Chondrocyte (in vitro differentiated cells): ENCODE measurements at regions not wholly inside any gene's neighbourhood (a gene's known extent, or its start where the extent isn't known, plus 50 kb on each side); places are given as distances from the start of the nearest gene placed in this dataset.

Experiments used
- DNase-seq: peaks from one replicate; pipeline ENCODE4 v3.0.0; 2021; ENCODE audit warnings: mixed read lengths, low spot score
- H3K27ac Mint-ChIP-seq: one replicate; pipeline ENCODE4 v1.8.0; 2021; ENCODE audit warnings: mild to moderate bottlenecking, moderate library complexity, mixed read lengths; ENCODE audit not compliant: unreplicated experiment
- H3K27me3 Mint-ChIP-seq: 2 replicates; pipeline ENCODE4 v1.8.0; 2021; ENCODE audit warnings: low read depth, mixed read lengths
- H3K36me3 Mint-ChIP-seq: 2 replicates; pipeline ENCODE4 v1.8.0; 2021; ENCODE audit warnings: low read depth, mixed read lengths
- H3K4me1 Mint-ChIP-seq: 2 replicates; pipeline ENCODE4 v1.8.0; 2021; ENCODE audit warnings: low read depth, mild to moderate bottlenecking, mixed read lengths
- H3K4me3 Mint-ChIP-seq: one replicate; pipeline ENCODE4 v1.8.0; 2021; ENCODE audit warnings: mild to moderate bottlenecking, moderate library complexity, mixed read lengths; ENCODE audit not compliant: unreplicated experiment
- H3K9me3 Mint-ChIP-seq: 2 replicates; pipeline ENCODE4 v1.8.0; 2021; ENCODE audit warnings: low read depth, mixed read lengths
- TF ChIP-seq, protein P1 (sequence below): fragments of 200-600 bp; sonication (generic); IDR thresholded peaks from 2 replicates; pipeline ENCODE4 v1.5.0; 2021; ENCODE audit warnings: antibody characterized with exemption, mild to moderate bottlenecking, moderate library complexity

DNA sequence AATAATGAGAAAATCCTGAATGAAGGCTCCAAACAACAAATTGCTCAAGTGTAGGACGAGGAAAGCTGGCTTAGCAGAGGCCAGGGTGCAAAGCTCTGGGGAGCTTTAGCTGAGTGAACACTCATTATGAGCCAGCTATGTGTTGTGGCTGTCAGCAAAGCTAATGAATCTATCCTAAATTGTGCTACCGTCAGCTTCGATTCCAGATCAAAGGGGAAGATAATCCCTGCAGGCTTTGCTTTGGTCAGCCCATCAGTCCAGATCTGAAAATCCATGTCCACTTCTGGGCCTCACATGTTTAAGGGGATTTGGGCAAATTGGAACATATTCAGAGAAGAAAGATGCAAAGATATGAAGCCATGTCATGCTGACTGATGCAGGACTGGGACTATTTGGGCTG is 180.9 kb upstream of the ZBED5 start:
- no peak for DNase-seq
- H3K27ac Mint-ChIP-seq: no peak overlapping the region
- H3K36me3 Mint-ChIP-seq: no peaks in the 10 kb centered on the region
- H3K4me3 Mint-ChIP-seq: no peak overlapping the region
- H3K27me3 Mint-ChIP-seq: no peaks in the 10 kb centered on the region
- H3K9me3 Mint-ChIP-seq: no peaks in the 10 kb centered on the region
- H3K4me1 Mint-ChIP-seq: peaks cover 28% of the 10 kb centered on the region
- TF ChIP-seq, protein P1, sequence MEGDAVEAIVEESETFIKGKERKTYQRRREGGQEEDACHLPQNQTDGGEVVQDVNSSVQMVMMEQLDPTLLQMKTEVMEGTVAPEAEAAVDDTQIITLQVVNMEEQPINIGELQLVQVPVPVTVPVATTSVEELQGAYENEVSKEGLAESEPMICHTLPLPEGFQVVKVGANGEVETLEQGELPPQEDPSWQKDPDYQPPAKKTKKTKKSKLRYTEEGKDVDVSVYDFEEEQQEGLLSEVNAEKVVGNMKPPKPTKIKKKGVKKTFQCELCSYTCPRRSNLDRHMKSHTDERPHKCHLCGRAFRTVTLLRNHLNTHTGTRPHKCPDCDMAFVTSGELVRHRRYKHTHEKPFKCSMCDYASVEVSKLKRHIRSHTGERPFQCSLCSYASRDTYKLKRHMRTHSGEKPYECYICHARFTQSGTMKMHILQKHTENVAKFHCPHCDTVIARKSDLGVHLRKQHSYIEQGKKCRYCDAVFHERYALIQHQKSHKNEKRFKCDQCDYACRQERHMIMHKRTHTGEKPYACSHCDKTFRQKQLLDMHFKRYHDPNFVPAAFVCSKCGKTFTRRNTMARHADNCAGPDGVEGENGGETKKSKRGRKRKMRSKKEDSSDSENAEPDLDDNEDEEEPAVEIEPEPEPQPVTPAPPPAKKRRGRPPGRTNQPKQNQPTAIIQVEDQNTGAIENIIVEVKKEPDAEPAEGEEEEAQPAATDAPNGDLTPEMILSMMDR: no peak

DNA sequence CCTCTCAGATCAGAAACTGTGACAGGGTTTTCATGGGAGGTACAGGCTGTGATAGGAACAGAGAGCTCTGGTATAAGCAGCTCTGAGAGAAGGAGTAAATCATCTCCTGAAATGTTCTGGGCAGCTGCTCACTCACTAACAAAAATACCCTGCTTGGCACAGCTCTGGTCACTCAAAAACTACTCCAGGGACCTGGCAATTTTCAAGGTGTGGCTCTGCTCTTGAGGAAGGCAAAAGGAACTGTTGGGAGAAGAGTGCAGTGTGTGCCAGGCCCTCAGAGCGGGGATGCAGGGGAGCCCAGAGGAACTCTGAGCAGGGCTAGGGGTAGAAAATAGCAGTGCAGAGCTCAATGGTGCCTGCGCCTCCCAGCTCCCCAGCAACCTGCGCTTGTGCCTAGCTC is 180.5 kb upstream of the ZBED5 start:
- H3K27ac Mint-ChIP-seq: no peak overlapping the region
- no peaks in the 10 kb centered on the region for H3K9me3 Mint-ChIP-seq
- H3K27me3 Mint-ChIP-seq: no peaks in the 10 kb centered on the region
- no peaks in the 10 kb centered on the region for H3K36me3 Mint-ChIP-seq
- H3K4me1 Mint-ChIP-seq: peaks cover 30% of the 10 kb centered on the region
- DNase-seq: no peak
- no peak overlapping the region for H3K4me3 Mint-ChIP-seq
- TF ChIP-seq, protein P1: no peak

GRCh38 chr11:11036848-11037732 is 179.2 kb upstream of the ZBED5 start:
- Mint-ChIP-seq H3K27me3 (no peaks in the 10 kb centered on the region), H3K36me3 (no peaks in the 10 kb centered on the region), H3K4me1 (peaks cover 37% of the 10 kb centered on the region), H3K9me3 (no peaks in the 10 kb centered on the region), H3K27ac (no peak overlapping the region), H3K4me3 (no peak overlapping the region)
- TF ChIP-seq, protein P1: peak; percentile 86
- DNase-seq: no peak

- Mint-ChIP-seq H3K36me3 (no peaks in the 10 kb centered on the region), H3K9me3 (no peaks in the 10 kb centered on the region), H3K4me3 (no peak overlapping the region), H3K27me3 (no peaks in the 10 kb centered on the region), H3K4me1 (peaks cover 35% of the 10 kb centered on the region), H3K27ac (no peak overlapping the region)
- no peak for DNase-seq
- TF ChIP-seq, protein P1: no peak
These were observed 178.5 kb upstream of the ZBED5 start for GRCh38 chr11:11036185-11036847.

- Mint-ChIP-seq H3K36me3 (no peaks in the 10 kb centered on the region), H3K27me3 (no peaks in the 10 kb centered on the region), H3K4me3 (no peak overlapping the region), H3K9me3 (no peaks in the 10 kb centered on the region), H3K4me1 (peaks cover 33% of the 10 kb centered on the region), H3K27ac (peak overlapping the region; percentile 68)
- TF ChIP-seq, protein P1: no peak
- no peak for DNase-seq
These were observed 177.5 kb upstream of the ZBED5 start for GRCh38 chr11:11035331-11035730.
